ENCODE measurements at regions not wholly inside any gene's neighbourhood (a gene's known extent, or its start where the extent isn't known, plus 50 kb on each side); places are given as distances from the start of the nearest gene placed in this dataset.

GRCh38 chr13:62176051-62176450 lies 760.4 kb upstream of the PCDH20 start:
- Mint-ChIP-seq H3K27me3 (ENCODE audit: low read depth, poor library complexity) (peaks cover 3% of the 10 kb centered on the region), H3K4me3 (no peak overlapping the region), H3K4me1 (no peaks in the 10 kb centered on the region), H3K9me3 (peaks cover 4% of the 10 kb centered on the region), H3K27ac (no peak overlapping the region), H3K36me3 (ENCODE audit: low read depth) (no peaks in the 10 kb centered on the region)
- TF ChIP-seq, protein P1, sequence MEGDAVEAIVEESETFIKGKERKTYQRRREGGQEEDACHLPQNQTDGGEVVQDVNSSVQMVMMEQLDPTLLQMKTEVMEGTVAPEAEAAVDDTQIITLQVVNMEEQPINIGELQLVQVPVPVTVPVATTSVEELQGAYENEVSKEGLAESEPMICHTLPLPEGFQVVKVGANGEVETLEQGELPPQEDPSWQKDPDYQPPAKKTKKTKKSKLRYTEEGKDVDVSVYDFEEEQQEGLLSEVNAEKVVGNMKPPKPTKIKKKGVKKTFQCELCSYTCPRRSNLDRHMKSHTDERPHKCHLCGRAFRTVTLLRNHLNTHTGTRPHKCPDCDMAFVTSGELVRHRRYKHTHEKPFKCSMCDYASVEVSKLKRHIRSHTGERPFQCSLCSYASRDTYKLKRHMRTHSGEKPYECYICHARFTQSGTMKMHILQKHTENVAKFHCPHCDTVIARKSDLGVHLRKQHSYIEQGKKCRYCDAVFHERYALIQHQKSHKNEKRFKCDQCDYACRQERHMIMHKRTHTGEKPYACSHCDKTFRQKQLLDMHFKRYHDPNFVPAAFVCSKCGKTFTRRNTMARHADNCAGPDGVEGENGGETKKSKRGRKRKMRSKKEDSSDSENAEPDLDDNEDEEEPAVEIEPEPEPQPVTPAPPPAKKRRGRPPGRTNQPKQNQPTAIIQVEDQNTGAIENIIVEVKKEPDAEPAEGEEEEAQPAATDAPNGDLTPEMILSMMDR (IDR thresholded peaks at IDR 0.05) = no peak
- no peak for DNase-seq

DNA sequence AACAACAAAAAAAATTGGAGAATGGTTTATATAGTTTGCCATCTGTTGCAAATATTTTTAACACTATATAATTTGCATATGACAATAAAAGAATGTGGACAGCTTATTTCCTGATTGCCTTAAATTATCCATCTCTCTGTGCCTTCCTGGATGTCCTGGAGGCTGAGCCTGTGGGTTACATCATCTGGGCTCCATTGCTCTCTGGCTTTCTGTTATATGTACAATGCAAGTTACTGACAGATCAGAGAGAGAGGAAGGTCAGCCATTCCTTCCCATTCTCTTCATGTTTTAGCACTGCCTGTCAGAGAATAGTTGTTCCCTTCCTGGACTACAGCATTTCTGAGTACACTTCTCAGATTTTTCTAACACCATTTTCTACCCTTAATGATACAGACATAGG lies 758.3 kb upstream of the PCDH20 start:
- H3K9me3 Mint-ChIP-seq = peaks cover 4% of the 10 kb centered on the region
- H3K27me3 Mint-ChIP-seq (ENCODE audit: low read depth, poor library complexity) = peaks cover 3% of the 10 kb centered on the region
- H3K27ac Mint-ChIP-seq = no peak overlapping the region
- no peaks in the 10 kb centered on the region for H3K36me3 Mint-ChIP-seq (ENCODE audit: low read depth)
- no peaks in the 10 kb centered on the region for H3K4me1 Mint-ChIP-seq
- no peak for DNase-seq
- no peak overlapping the region for H3K4me3 Mint-ChIP-seq
- TF ChIP-seq, protein P1 (IDR thresholded peaks at IDR 0.05) = no peak

GRCh38 chr13:62171697-62172096 lies 756.0 kb upstream of the PCDH20 start:
- TF ChIP-seq, protein P1 (IDR thresholded peaks at IDR 0.05) = no peak
- Mint-ChIP-seq H3K27me3 (ENCODE audit: low read depth, poor library complexity) (no peaks in the 10 kb centered on the region), H3K9me3 (no peaks in the 10 kb centered on the region), H3K4me3 (no peak overlapping the region), H3K27ac (no peak overlapping the region), H3K4me1 (no peaks in the 10 kb centered on the region), H3K36me3 (ENCODE audit: low read depth) (no peaks in the 10 kb centered on the region)
- DNase-seq = no peak

DNA sequence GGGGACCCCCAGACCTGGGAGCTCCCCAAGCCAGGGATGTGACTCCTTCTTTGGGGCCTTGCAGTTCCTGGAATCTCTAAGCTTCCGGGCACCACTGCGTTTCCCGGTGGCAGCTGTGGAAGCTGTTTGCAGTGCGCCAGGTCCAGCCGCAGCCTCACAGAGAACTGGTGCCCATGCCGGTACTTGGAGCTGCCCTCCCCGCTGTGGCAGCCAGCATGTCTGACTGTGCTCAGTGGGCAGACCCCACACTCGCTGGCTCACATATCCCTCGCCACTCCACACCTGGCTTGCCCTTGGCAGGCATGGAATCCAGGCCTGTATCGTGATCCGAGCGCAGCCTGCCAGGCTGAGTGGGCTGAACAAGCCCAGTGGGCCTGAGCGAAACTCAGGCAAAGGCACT lies 753.2 kb upstream of the PCDH20 start:
- TF ChIP-seq, protein P1 (IDR thresholded peaks at IDR 0.05) = no peak
- Mint-ChIP-seq H3K36me3 (ENCODE audit: low read depth) (no peaks in the 10 kb centered on the region), H3K4me3 (no peak overlapping the region), H3K4me1 (no peaks in the 10 kb centered on the region), H3K9me3 (no peaks in the 10 kb centered on the region), H3K27me3 (ENCODE audit: low read depth, poor library complexity) (no peaks in the 10 kb centered on the region), H3K27ac (no peak overlapping the region)
- DNase-seq = no peak

GRCh38 chr13:62167650-62168172 lies 752.1 kb upstream of the PCDH20 start:
- Mint-ChIP-seq H3K27me3 (ENCODE audit: low read depth, poor library complexity) (no peaks in the 10 kb centered on the region), H3K4me3 (no peak overlapping the region), H3K4me1 (no peaks in the 10 kb centered on the region), H3K36me3 (ENCODE audit: low read depth) (no peaks in the 10 kb centered on the region), H3K9me3 (no peaks in the 10 kb centered on the region), H3K27ac (no peak overlapping the region)
- no peak for DNase-seq
- TF ChIP-seq, protein P1 (IDR thresholded peaks at IDR 0.05) = no peak

GRCh38 chr13:62162860-62163259 lies 747.2 kb upstream of the PCDH20 start:
- no peaks in the 10 kb centered on the region for H3K4me1 Mint-ChIP-seq
- no peaks in the 10 kb centered on the region for H3K27me3 Mint-ChIP-seq (ENCODE audit: low read depth, poor library complexity)
- no peak overlapping the region for H3K4me3 Mint-ChIP-seq
- H3K9me3 Mint-ChIP-seq = no peaks in the 10 kb centered on the region
- no peak for DNase-seq
- TF ChIP-seq, protein P1 (IDR thresholded peaks at IDR 0.05) = no peak
- H3K27ac Mint-ChIP-seq = no peak overlapping the region
- no peaks in the 10 kb centered on the region for H3K36me3 Mint-ChIP-seq (ENCODE audit: low read depth)
